Endometrial microvascular endothelial cells (primary cell): ENCODE measurements at regions not wholly inside any gene's neighbourhood (a gene's known extent, or its start where the extent isn't known, plus 50 kb on each side); places are given as distances from the start of the nearest gene placed in this dataset.

ENCODE experiments used
- in situ Hi-C: cut with HindIII; loops from 2 replicates; pipeline ENCODE4 v1.10.0; 2017; ENCODE audit warnings: low sequenced_read_pairs, low pct_unique_long_range_greater_than_20kb; ENCODE audit errors: inconsistent ontology term

GRCh38 chr5:2217219-2217618, 334.5 kb upstream of the IRX4 start:
- in situ Hi-C loops = no loop called here

- in situ Hi-C loops = no loop called here
Observed at GRCh38 chr5:2214910-2215590, 332.3 kb upstream of the IRX4 start.

DNA sequence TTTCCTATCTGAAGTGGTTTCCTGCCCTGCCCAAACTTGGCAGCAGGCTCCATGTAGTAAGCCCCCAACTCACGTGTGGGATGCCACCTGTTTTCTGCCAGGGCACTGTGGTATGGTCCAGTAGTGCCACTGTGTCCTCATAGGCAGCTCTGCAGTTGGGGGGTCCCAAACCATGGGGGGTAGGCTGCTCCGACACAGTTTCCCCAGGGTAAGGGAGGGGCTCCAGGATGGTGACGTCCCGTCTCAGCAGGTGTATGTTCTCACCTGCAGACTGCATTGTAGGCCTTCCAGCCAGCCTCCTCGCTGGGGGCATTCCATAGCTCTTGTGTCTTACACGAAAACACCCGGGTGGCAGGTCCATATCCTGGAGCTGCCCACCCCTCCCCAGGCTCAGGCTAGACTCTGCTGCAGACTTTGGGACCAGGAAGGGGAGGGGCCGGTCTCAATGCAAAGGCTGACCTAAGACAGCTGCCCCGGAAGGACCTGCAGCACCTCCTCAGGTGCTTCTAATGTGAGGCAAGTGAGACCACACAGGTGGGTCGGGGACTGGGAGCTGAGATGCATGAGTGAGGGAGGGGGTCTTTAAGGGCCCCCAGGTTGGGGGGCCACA, 330.5 kb upstream of the IRX4 start:
- in situ Hi-C loops = no loop called here

GRCh38 chr5:2212481-2212880, 329.8 kb upstream of the IRX4 start:
- in situ Hi-C loops = no loop called here

DNA sequence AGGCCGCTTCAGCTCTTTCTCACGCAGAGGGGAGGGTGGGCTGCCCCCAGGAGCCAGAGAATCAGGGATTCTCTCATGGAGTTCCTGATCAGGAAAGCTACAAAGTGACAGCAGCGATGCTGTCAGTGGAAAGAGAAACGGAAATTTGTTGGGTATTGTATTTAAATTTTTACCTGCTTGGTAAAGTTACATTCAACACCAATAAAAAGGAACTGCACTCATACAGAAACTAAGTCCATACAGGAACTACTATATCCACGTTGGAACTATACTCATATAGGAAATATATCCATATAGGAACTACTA, 325.5 kb upstream of the IRX4 start:
- in situ Hi-C loops = no loop called here

- in situ Hi-C loops = no loop called here
Observed at GRCh38 chr5:2207416-2208238, 324.9 kb upstream of the IRX4 start.

- in situ Hi-C loops = no loop called here
Observed at GRCh38 chr5:2207109-2207399, 324.3 kb upstream of the IRX4 start.

DNA sequence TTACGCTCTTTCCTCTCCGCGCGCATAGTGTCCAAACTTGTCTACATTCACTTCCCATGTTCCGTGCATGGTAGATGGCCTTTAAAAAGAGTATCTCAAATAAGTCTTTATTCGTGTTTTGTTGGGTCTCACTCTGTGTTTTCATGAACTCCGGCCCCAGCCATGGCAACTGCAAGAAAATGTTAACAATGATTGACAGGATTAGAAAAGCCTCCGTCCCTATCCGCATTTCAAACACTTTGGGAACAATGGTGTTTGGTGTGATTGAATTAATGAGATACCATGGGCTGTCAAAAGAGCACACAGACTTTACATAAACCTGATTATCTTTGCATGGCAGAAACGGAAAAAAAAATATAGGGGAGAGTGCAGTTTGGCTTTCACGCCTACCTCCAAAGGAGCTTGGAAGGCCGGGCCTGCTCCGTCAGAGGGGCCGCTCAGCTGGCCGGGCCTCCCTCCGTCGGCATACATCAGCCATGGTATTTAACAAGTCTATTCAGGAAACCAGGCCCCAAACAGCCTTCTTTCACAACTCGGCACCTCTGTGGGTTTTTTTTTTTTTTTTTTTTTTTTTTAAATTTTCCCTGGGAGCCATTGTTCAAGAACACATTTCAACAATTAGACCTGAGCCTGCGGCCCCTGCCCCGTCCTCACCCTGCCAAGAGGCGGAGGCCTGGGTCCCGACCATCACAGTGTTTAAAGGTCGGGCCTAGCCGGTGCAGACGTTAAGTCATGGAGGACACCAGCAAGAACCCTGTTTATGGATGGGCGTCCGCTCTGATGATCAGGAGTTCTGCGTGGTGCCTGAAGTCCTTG, 323.8 kb upstream of the IRX4 start:
- in situ Hi-C loops = no loop called here

GRCh38 chr5:2205596-2206226, 323.0 kb upstream of the IRX4 start:
- in situ Hi-C loops = no loop called here

DNA sequence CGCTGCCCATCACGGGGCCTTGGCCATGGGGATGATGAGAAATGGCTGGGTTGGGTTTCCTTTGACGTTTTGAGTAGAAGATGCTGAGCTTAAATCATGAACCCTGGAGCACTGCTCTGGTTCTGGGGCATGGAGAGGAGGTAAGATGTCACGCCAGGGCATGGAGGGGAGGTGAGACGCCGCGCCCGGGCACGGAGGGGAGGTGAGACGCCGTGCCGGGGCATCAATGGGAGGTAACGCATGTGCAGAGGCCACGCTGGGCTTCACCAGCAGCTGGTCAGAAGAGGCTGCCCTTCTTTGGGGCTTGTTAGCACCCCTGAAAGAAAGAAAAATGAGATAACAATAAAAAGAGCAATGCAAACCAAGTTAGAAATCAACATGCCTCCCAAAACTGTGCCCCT, 322.5 kb upstream of the IRX4 start:
- in situ Hi-C loops = no loop called here

DNA sequence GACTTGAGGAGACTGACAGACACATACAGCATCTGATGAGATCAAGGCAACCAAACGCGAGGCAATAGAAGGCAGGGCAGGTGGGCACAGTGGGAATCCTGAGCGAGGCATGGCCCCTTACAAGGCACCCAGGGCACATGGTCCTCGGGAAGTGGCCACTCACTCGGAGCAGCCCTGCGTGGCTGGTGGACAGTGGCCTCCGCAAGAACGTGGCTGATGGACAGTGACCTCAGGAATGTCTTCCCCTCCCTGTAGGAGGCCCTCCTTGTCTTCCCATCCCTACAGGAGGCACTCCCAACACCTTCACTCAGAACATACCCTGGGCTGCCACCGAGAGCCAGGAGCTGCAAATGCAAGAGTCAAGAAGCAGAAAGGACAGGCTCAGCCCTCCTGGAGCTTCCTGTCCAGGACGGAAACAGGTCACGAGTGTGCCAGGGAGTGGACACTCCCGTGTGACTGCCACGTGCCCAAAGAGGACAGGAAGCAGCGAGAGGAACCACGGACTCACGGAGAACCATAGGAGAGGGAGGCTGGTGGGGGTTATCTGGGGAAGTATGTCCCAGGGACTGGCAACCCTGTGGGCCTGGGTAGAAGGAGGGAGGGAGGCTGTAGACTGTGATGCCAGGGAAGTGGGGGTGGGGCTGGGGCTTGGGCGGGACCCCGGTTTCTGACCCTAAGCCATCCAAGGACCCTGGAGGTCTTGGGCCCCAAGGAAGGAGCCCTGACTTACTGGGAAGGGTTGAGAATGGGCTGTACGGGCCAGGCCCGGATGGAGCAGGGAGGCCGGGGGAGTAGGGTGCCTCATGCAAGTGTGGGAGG, 321.9 kb upstream of the IRX4 start:
- in situ Hi-C loops = no loop called here

- in situ Hi-C loops = no loop called here
Observed at GRCh38 chr5:2203774-2204173, 321.0 kb upstream of the IRX4 start.

- in situ Hi-C loops = no loop called here
Observed at GRCh38 chr5:2201832-2202231, 319.1 kb upstream of the IRX4 start.

DNA sequence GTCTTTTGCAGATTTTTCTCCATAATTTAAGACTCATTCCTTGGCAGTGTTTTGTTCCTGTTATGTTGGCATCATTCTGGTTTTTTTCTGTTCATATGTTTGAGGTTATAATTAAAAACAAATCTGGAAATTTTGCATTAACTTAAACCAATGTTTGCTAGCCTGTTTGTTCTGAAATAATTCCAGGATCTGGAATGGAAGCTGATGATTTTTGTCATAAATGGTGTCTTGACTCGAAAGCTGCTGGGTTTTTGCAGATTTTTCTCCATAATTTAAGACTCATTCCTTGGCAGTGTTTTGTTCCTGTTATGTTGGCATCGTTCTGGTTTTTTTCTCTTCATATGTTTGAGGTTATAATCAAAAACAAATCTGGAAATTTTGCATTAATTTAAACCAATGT, 318.7 kb upstream of the IRX4 start:
- in situ Hi-C loops = no loop called here

GRCh38 chr5:2201011-2201410, 318.3 kb upstream of the IRX4 start:
- in situ Hi-C loops = no loop called here

GRCh38 chr5:2200261-2200950, 317.7 kb upstream of the IRX4 start:
- in situ Hi-C loops = no loop called here

DNA sequence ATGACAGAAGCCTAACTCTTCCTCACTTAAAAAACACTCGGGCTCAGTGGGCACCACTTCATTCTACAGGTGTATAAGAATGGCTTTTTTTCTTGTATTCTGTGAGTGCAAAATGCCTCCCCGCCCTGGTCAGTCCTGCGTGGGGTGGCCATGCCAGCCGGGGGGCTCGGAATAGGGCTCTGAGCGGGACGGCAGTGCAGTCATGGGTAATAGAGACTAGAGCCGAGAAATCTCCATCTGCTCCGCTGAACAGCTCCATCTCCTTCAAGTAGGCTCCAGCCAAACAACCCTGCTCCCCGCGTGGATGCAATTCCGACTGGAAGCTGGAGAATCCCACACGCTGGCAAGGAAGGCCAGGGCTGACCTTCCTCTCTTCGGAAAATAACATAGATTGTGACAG, 317.0 kb upstream of the IRX4 start:
- in situ Hi-C loops = no loop called here

DNA sequence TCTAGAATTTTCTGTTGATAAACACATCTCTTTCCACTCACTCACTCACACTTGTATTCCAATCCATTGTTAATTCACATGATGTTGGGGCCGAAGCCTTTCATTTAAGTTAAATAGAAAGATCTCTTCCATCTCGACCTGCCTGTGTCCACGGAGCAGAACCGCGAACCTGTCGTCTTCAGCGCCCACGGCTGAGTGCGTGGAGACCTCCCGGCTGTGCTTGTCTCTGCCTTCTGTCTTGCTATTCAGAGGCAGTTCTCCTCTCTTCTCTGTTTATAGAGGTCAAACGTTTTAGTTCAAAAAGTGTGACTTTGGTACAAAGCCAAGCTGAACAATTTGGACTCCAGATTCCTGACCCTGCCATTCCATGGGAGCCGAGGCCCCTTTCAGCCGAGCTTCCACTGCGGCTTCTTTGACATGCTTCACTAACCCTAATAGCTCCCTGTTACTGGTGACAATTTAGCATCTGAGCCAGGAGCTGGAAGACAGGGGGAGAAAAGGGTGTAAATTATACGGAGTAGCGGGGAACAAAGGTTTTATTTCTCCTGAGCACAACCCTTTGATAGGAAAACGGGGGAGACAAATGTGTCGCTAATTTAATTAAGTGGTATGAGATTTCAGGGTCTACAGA, 314.4 kb upstream of the IRX4 start:
- in situ Hi-C loops = no loop called here
